ENCODE measurements at regions not wholly inside any gene's neighbourhood (a gene's known extent, or its start where the extent isn't known, plus 50 kb on each side); places are given as distances from the start of the nearest gene placed in this dataset.

GRCh38 chr7:1286946-1287645 is 54.4 kb downstream of the UNCX start:
- no peak for DNase-seq

DNA sequence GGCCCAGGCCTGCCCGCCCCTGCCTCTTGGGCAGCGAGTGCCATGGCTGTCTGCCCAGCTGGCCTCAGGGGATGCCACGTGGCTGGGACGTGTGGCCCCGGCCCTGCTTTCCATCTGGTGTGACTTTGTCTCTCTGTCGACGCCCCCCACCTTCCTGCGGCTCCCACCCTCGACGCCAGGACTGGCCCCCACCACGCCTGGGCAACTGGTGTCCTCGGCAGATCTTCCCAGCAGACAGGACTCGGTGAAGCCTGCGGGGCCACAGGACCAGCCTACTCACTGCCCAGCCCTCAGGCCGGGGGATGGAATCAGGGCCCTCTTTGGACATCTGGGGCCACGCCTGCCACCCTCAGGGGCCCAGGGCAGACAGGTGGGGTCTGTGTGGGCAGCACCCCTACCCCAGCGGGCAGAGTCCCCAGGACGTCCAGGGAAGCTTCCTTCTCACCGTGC is 55.1 kb downstream of the UNCX start:
- DNase-seq: no peak

DNA sequence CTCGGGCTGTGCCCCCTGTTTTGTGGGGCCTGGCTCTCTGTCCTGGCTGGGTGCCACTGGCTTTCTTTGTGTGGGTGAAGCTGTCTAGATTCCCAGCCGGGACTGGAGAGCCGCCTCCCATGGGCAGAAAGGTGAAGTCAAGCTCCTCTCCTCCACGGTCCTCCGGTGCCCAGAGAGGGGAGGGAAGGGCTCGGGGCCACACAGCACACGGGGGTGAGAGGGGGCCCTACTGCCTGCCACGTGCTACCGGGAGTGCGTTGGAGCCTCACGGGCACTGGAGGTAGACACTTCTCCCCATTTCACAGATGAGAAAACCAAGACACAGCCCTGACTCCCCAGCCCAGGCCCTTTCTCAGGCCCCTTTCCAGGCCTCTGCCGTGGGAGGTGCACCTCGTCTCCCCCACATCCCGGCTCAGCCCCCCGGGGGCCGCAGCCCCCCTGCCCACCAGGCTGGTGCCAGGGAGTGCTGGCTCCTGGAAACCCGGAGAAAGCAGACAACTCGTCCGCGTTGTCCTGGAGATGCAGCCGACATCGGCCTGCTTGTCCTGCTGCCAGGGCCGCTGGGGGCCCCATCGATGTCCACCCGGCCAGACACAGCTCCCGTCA is 55.8 kb downstream of the UNCX start:
- no peak for DNase-seq

DNA sequence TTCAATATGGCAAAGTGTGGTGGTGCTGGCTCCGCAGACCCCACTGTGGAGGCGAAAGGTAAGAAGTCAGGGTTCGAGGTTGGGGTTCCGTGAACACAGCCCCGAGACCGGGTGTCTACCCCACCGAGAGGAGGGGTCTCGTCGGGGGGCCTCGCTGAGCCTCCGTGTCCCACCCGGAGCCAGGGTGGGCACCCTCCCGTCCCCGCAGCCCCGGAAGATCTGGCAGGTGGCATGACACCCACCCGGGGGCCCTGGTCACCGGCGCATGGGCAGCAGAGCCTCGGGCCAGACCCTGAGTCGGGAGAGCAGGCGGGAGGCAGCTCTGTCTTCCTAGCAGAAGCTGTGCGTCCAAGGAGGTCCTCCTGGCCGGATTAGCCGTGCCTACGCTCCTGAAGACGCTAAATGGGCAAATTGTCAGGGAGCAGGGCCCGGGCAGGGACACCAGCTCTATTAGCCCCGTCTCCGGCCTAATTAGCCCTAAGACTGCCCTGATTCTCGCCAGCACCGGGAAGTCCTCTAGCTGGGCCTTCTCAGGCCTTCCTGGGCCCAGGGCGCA is 56.4 kb downstream of the UNCX start:
- DNase-seq: no peak

GRCh38 chr7:1289666-1290025 is 57.0 kb downstream of the UNCX start:
- DNase-seq: no peak

- DNase-seq: peak; percentile 87
Observed at GRCh38 chr7:1290026-1290678, 57.5 kb downstream of the UNCX start.

GRCh38 chr7:1290679-1291356 is 58.1 kb downstream of the UNCX start:
- DNase-seq: peak; percentile 57

DNA sequence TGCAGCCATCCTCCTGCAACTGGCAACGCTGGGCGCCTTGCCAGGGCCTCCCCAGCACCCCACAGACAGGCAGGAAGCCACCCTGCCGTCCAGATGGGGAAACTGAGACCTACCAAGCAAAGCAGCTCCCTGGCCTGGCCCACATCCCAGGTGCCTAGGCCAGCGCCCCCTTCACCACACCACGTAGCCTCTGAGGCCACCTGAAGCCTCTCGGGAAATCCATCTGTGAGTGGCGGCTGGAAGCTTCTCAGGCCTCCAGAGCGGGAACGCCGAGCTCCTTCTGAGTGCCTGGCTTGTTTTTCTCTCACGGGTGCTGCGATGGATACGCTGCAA is 58.7 kb downstream of the UNCX start:
- DNase-seq: no peak

DNA sequence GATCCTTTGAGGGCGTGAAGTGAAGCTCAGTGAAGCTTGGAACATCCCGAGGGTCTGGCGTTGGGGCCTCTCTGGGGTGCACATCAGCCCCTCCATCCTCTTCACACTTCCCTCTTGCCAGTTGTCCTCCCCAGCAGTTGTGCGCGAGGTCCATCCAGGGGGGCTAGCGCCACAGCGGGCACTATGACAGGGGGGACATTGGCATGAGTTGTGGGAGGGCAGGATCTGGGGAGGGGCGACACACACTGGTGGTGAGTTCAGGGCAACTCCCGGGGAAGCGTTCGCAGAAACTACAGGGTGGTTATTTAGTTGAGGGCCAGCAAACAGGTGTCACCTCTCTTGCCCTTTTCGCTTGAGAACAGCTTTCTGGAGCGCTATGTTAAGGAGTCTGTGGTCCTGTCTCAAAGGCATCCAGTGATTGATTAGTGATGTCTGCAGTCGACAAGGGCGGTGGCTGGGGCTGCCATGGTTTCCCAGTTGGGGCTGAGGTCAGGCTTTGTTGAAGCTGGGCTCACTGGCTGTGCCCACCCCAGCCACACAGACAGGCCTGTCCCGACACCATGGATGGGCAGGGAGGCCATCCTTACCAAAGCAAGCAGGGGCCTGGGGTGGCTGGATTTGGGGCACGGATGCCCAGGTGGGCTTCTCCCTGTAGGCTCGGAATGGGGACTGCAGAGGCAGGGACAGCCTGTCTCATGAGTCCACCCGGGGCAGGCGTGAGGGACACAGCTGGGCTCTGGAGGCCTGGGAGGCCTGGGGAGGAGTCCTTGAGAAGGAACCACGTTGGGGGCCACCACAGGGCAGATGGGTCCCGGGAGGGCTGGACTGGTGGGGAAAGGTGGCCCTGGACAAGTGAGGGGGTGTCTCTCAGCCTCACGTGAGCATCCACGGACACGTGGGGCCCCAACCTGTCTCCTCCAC is 59.4 kb downstream of the UNCX start:
- DNase-seq: no peak

- DNase-seq: no peak
Observed at GRCh38 chr7:1292972-1293830, 60.5 kb downstream of the UNCX start.

DNA sequence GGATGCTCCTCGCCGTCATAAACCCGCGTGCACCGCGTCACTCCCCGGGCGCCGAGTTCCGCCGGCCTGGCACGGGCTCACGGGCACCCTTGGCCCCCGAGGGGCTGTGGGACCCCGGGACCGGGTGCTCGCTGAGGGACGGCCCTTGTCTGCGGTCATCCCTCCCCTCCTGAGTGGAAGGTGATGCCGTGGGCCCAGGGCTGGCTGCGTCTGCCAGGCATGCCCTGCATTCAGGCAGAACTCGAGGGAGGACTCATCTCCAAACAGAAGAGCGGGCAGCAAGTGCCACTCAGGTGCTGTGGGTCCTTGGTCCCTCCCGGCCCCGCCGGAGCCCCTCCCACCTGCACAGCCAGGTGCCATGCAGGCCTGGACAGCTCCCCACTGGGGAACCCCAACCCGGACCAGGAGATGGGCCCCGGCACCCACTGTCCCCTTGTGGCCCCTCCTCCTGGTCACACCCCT is 61.3 kb downstream of the UNCX start:
- no peak for DNase-seq

DNA sequence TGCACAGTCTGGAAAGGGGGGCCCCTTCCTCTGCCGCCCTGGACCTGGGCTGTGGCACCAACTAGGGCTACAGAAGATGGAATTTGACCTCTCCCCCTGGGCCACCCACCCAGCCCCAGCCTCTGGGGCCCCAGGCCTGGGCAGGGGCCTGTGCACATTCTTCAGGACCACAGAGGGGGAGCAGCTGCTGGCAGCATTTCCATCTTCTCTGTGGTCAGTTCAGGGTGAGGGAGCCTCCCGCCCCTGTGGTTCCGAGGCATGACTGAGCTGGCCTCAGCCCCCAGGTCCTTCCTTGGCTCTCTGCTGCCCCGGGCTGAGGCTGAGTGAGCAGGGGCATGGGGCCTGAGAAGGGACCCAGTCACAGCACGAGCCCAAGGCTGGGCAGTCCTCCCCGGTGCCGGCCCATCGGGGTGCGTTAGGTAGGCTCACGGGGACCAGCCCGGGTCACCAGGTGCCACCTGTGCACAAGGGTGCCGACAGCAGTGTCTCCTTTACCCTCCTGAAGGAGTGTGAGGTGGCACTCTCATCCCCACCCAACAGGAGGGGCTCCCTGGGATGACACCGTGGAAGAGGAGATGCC is 63.2 kb downstream of the UNCX start:
- DNase-seq: no peak

DNA sequence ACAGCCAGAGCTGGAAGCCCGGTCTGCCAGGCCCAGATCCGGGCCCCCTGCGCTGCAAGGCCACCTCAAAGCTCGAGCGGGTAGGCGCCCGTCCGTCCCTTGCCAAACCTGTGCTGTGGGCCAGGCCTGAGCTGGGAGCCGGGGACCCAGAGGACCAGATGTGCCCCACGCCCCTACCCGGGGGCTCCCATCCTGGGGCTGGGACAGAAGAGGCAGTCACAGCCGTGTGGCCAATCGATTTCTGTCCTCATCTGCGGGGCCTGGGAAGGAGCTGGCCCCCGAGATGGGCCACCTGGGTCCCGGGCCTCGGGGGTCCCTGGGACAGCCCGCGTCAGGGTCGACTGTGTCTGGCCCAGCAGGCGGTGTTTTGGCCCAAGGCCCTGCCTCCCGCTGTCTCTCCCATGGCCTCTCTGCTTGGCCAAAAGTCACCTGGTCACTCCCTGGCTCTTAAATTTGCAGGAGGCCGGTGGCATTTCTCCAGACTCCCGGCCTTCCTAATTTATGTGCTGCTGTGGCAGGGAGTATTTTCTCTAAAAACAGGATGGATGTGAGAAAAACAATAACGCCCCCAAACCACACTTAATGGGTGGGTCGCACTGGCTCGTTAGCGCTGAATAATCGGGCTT is 63.8 kb downstream of the UNCX start:
- no peak for DNase-seq

- no peak for DNase-seq
Observed at GRCh38 chr7:1297017-1297960, 64.6 kb downstream of the UNCX start.

GRCh38 chr7:1298051-1298930 is 65.6 kb downstream of the UNCX start:
- no peak for DNase-seq

GRCh38 chr7:1298931-1299885 is 66.5 kb downstream of the UNCX start:
- peak; percentile 80 for DNase-seq

GRCh38 chr7:1300206-1300605 is 67.5 kb downstream of the UNCX start:
- DNase-seq: no peak

Measured in NCI-H2171 (cell line).